Gastroesophageal sphincter (tissue), 3 donors: ENCODE measurements at regions not wholly inside any gene's neighbourhood (a gene's known extent, or its start where the extent isn't known, plus 50 kb on each side); places are given as distances from the start of the nearest gene placed in this dataset.

Experiments
- EP300 ChIP-seq: sonication (generic); formaldehyde crosslinking; IDR thresholded peaks from one replicate; pipeline ENCODE4 v1.6.1; 2017; ENCODE audit warnings: antibody characterized with exemption, mild to moderate bottlenecking
- POLR2A ChIP-seq, 2 donors: fragments of 450-650 bp; IDR thresholded peaks; one replicate each; pipeline ENCODE4 v1.6.1; 2017; ENCODE audit warnings: antibody characterized with exemption in 2 of 2, mild to moderate bottlenecking in 2 of 2, moderate library complexity in 1 of 2
- POLR2AphosphoS5 ChIP-seq: sonication (generic); formaldehyde crosslinking; IDR thresholded peaks from one replicate; pipeline ENCODE4 v1.6.1; 2017; ENCODE audit warnings: antibody characterized with exemption
- TF ChIP-seq, protein P1 (sequence below), 4 experiments: fragments of 200-600 bp in 2 of 4; fragments of 450-650 bp in 2 of 4; sonication (generic) in 1 of 4; IDR thresholded peaks; one replicate each; pipeline ENCODE4 v1.5.1; 2017 to 2019; ENCODE audit warnings: antibody characterized with exemption in 4 of 4, mild to moderate bottlenecking in 2 of 4, moderate library complexity in 2 of 4

GRCh38 chr3:161166051-161166450 is 55.1 kb upstream of the NMD3 start:
- TF ChIP-seq POLR2AphosphoS5 (no peak), POLR2A (IDR thresholded peaks at IDR 0.05) (no peak), EP300 (no peak)
- TF ChIP-seq, protein P1, sequence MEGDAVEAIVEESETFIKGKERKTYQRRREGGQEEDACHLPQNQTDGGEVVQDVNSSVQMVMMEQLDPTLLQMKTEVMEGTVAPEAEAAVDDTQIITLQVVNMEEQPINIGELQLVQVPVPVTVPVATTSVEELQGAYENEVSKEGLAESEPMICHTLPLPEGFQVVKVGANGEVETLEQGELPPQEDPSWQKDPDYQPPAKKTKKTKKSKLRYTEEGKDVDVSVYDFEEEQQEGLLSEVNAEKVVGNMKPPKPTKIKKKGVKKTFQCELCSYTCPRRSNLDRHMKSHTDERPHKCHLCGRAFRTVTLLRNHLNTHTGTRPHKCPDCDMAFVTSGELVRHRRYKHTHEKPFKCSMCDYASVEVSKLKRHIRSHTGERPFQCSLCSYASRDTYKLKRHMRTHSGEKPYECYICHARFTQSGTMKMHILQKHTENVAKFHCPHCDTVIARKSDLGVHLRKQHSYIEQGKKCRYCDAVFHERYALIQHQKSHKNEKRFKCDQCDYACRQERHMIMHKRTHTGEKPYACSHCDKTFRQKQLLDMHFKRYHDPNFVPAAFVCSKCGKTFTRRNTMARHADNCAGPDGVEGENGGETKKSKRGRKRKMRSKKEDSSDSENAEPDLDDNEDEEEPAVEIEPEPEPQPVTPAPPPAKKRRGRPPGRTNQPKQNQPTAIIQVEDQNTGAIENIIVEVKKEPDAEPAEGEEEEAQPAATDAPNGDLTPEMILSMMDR (IDR thresholded peaks at IDR 0.05) = no peak
